ACHN (cell line): ENCODE measurements at regions not wholly inside any gene's neighbourhood (a gene's known extent, or its start where the extent isn't known, plus 50 kb on each side); places are given as distances from the start of the nearest gene placed in this dataset.
"Not testable (repeated sequence)": the region's sequence is repeated elsewhere in the genome, so short reads cannot be mapped to it uniquely, and the experiment has no call there.

ENCODE experiments used
- DNase-seq: peaks from one replicate; pipeline ENCODE4 v3.0.0-alpha.2; 2015
- in situ Hi-C: cut with HindIII; loops from 2 replicates; pipeline ENCODE4 v1.10.0; 2017; ENCODE audit warnings: low sequenced_read_pairs, low pct_ligation_motif_present, low pct_unique_long_range_greater_than_20kb

GRCh38 chr9:108271646-108272348, 584.0 kb downstream of the ACTL7B start:
- in situ Hi-C loops = no loop called here

GRCh38 chr9:108271236-108271635, 584.5 kb downstream of the ACTL7B start:
- DNase-seq = no peak
- in situ Hi-C loops = no loop called here

More at GRCh38 chr9:108271646-108272348, 584.0 kb downstream of the ACTL7B start:
- no peak for DNase-seq

- in situ Hi-C loops = no loop called here
- no peak for DNase-seq
Observed at GRCh38 chr9:108270561-108270960, 585.2 kb downstream of the ACTL7B start.

- DNase-seq = no peak
- in situ Hi-C loops = no loop called here
Observed at GRCh38 chr9:108270051-108270450, 585.7 kb downstream of the ACTL7B start.

GRCh38 chr9:108269371-108269770, 586.4 kb downstream of the ACTL7B start:
- no peak for DNase-seq
- in situ Hi-C loops = no loop called here

- in situ Hi-C loops = no loop called here
Observed at GRCh38 chr9:108265065-108265464, 590.7 kb downstream of the ACTL7B start.

GRCh38 chr9:108264093-108264492, 591.7 kb downstream of the ACTL7B start:
- DNase-seq = no peak
- in situ Hi-C loops = no loop called here

More at GRCh38 chr9:108265065-108265464, 590.7 kb downstream of the ACTL7B start:
- DNase-seq = no peak

- in situ Hi-C loops = no loop called here
Observed at GRCh38 chr9:108262836-108263235, 593.0 kb downstream of the ACTL7B start.

GRCh38 chr9:108259917-108260675, 595.7 kb downstream of the ACTL7B start:
- no peak for DNase-seq
- in situ Hi-C loops = no loop called here

More at GRCh38 chr9:108262836-108263235, 593.0 kb downstream of the ACTL7B start:
- no peak for DNase-seq

- DNase-seq = no peak
- in situ Hi-C loops = no loop called here
Observed at GRCh38 chr9:108258640-108259039, 597.1 kb downstream of the ACTL7B start.

GRCh38 chr9:108257382-108257781, 598.4 kb downstream of the ACTL7B start:
- in situ Hi-C loops = no loop called here
- no peak for DNase-seq

GRCh38 chr9:108254236-108254635, 601.5 kb downstream of the ACTL7B start:
- no peak for DNase-seq
- in situ Hi-C loops = no loop called here

GRCh38 chr9:108247391-108247790, 608.4 kb downstream of the ACTL7B start:
- in situ Hi-C loops, DNase-seq: not testable (repeated sequence)

GRCh38 chr9:108245901-108246300, 609.9 kb downstream of the ACTL7B start:
- in situ Hi-C loops = no loop called here
- DNase-seq = no peak

- in situ Hi-C loops = no loop called here
- DNase-seq = no peak
Observed at GRCh38 chr9:108245331-108245730, 610.5 kb downstream of the ACTL7B start.

- DNase-seq = no peak
- in situ Hi-C loops = no loop called here
Observed at GRCh38 chr9:108244686-108245085, 611.1 kb downstream of the ACTL7B start.

- no peak for DNase-seq
- in situ Hi-C loops = no loop called here
Observed at GRCh38 chr9:108241384-108242073, 614.3 kb downstream of the ACTL7B start.

GRCh38 chr9:108239696-108240321, 616.0 kb downstream of the ACTL7B start:
- in situ Hi-C loops = no loop called here
- DNase-seq = no peak

GRCh38 chr9:108235609-108236008, 620.2 kb downstream of the ACTL7B start:
- in situ Hi-C loops = no loop called here
- DNase-seq = no peak
